ACC112 (cell line): ENCODE measurements at regions not wholly inside any gene's neighbourhood (a gene's known extent, or its start where the extent isn't known, plus 50 kb on each side); places are given as distances from the start of the nearest gene placed in this dataset.
A peak's percentile ranks its signal among the peaks of the same experiment; 100 is the strongest.

Source experiments
- H2AFZ ChIP-seq: fragments of 200-600 bp; sonication (generic); one replicate; pipeline ENCODE4 v1.6.0; 2017; ENCODE audit warnings: antibody characterized with exemption, low read length; ENCODE audit not compliant: unreplicated experiment
- H3K27ac ChIP-seq: fragments of 200-600 bp; sonication (generic); 2 replicates; pipeline ENCODE4 v1.5.1; 2014; ENCODE audit warnings: low read depth, mild to moderate bottlenecking, antibody characterized with exemption, low read length, moderate library complexity
- H3K27me3 ChIP-seq: fragments of 200-600 bp; sonication (generic); 2 replicates; pipeline ENCODE4 v1.6.1; 2014; ENCODE audit warnings: mild to moderate bottlenecking, antibody characterized with exemption, low read length, moderate library complexity, mixed read lengths; ENCODE audit not compliant: insufficient read depth
- H3K36me3 ChIP-seq: fragments of 200-600 bp; sonication (generic); 2 replicates; pipeline ENCODE4 v1.6.1; 2016; ENCODE audit warnings: mild to moderate bottlenecking, antibody characterized with exemption, low read length, moderate library complexity, mixed read lengths; ENCODE audit not compliant: insufficient read depth
- H3K4me1 ChIP-seq: fragments of 200-600 bp; sonication (generic); one replicate; pipeline ENCODE4 v1.6.1; 2016; ENCODE audit warnings: low read length, mixed read lengths; ENCODE audit not compliant: insufficient read depth, unreplicated experiment, control insufficient read depth
- H3K4me3 ChIP-seq: fragments of 200-600 bp; sonication (generic); 2 replicates; pipeline ENCODE4 v1.5.1; 2014; ENCODE audit warnings: mild to moderate bottlenecking, low read depth, low read length
- H3K79me2 ChIP-seq: fragments of 200-600 bp; sonication (generic); one replicate; pipeline ENCODE4 v1.6.0; 2016; ENCODE audit warnings: low read length; ENCODE audit not compliant: control insufficient read depth, unreplicated experiment, insufficient read depth

- Histone ChIP-seq H3K36me3 (no peaks in the 10 kb centered on the region), H3K79me2 (no peaks in the 10 kb centered on the region), H3K27me3 (no peaks in the 10 kb centered on the region), H2AFZ (no peak overlapping the region), H3K4me3 (no peak overlapping the region), H3K4me1 (no peaks in the 10 kb centered on the region), H3K27ac (no peak overlapping the region)
Observed at GRCh38 chr4:60745800-60746571, 454.1 kb upstream of the ADGRL3 start.

GRCh38 chr4:60750962-60751361 is 449.2 kb upstream of the ADGRL3 start:
- Histone ChIP-seq H3K36me3 (no peaks in the 10 kb centered on the region), H2AFZ (no peak overlapping the region), H3K4me3 (no peak overlapping the region), H3K27me3 (no peaks in the 10 kb centered on the region), H3K27ac (no peak overlapping the region), H3K79me2 (no peaks in the 10 kb centered on the region), H3K4me1 (no peaks in the 10 kb centered on the region)

DNA sequence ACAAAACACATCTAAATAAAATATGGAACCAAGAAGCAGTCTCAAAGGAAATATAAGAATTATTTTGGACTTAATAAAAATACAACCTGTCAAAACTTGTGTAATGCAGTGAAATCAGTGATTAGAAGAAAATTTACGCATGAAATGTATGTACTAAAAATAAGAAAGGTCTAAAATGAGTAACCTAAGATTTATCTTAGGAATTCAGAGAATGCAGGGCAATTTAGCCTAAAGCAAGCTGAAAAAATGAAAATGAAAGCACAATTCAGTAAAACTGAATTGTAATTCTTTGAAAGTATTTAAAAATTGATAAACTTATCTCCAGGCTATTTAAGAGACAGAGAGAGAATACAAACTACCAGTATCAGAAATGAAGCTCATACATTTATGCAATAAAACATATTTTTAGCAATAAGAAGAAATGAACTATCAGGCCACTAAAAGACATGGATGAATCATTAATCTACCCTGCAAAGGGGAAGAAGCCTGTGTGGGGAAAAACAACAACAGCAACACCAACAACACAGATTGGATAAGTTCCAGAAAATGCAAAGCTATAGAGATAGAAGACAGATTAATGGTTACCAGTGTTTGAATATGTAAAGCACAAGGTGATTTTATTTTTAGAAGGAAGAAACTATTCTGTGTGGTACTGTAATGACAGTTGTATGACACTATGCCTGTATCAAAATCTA is 442.0 kb upstream of the ADGRL3 start:
- peak overlapping the region; percentile 66 for H3K4me3 ChIP-seq
- H3K27ac ChIP-seq, result peak overlapping the region; percentile 74

DNA sequence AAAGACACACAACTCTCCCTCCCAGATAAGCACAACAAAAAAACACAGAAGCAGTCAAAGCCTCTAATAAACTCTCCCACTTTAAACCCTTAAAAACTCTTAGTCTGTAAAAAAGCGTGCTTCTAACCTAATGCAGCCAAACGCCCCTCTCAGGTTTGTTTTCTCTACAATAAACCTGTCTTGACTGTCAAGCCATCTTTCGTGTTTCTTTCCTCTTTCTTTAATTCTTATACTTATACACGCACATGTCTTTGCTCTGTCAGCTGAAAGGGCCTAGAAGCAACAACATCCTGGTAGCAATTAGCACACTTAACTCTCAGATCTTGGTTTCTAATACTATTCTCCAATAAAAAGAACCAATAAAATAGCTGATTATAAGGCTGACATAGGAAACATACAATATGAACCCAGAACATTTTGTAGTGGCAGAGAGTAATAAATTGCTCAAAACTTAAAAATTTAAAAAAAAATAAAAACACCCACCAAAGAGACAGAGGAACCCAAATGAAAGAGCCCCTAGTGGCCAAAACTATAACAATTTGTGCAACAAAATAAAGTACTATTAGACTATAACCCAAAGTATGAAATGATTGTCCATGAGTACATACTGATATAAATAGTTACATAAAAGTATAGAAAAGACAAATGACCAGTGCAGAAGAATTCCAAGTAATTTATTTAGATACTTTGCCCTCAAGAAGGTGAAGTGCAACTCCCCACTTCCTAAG is 440.4 kb upstream of the ADGRL3 start:
- Histone ChIP-seq H3K36me3 (no peaks in the 10 kb centered on the region), H3K4me3 (no peak overlapping the region), H3K27me3 (no peaks in the 10 kb centered on the region), H3K4me1 (peaks cover 6% of the 10 kb centered on the region), H2AFZ (no peak overlapping the region), H3K27ac (no peak overlapping the region), H3K79me2 (no peaks in the 10 kb centered on the region)

More for the DNA sequence above, 442.0 kb upstream of the ADGRL3 start:
- H3K27me3 ChIP-seq, result no peaks in the 10 kb centered on the region
- peaks cover 6% of the 10 kb centered on the region for H3K4me1 ChIP-seq
- no peaks in the 10 kb centered on the region for H3K79me2 ChIP-seq
- H3K36me3 ChIP-seq, result no peaks in the 10 kb centered on the region
- H2AFZ ChIP-seq, result peak overlapping the region; percentile 55

DNA sequence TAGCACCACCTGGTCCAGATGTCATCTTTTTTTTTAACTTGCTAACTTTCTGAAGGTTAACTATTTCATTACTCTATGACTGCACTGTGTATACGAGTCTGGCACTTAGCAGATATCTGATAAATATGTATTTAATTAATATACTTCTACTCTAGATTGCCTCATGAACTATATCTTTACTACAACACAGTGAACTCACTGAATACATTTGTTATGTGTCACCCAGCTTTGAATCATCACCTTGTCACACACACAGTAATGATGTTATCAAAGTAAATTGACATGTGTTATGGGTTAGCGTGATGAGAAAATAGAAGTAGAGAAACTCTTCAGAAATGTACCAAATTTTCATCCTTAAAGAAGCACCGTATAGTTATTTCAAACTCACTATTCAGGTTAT is 419.3 kb upstream of the ADGRL3 start:
- Histone ChIP-seq H3K27me3 (no peaks in the 10 kb centered on the region), H3K4me1 (no peaks in the 10 kb centered on the region), H2AFZ (no peak overlapping the region)

DNA sequence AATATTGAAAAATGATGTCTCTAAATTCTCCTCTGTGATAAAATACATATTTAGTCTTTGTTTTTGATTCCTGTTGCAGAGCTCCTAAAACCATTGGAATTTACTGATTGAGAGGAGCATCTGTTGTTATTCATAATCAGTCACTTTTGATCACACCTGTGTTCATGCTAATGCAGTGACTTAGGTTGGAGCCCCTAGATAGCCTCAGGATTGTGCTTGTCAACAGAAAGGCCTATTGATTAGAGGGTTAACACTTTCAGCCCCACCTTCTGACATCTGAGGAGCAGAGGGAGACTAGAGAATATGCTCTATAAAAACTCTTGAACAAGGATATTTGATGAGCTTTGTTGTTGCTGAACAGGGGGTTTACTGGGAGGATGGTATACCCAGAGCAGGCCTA is 409.5 kb upstream of the ADGRL3 start:
- Histone ChIP-seq H3K4me1 (no peaks in the 10 kb centered on the region), H3K36me3 (no peaks in the 10 kb centered on the region), H3K27ac (no peak overlapping the region), H3K79me2 (no peaks in the 10 kb centered on the region), H2AFZ (no peak overlapping the region), H3K27me3 (no peaks in the 10 kb centered on the region), H3K4me3 (no peak overlapping the region)

More for the DNA sequence above, 419.3 kb upstream of the ADGRL3 start:
- Histone ChIP-seq H3K79me2 (no peaks in the 10 kb centered on the region), H3K36me3 (no peaks in the 10 kb centered on the region), H3K4me3 (no peak overlapping the region), H3K27ac (no peak overlapping the region)

DNA sequence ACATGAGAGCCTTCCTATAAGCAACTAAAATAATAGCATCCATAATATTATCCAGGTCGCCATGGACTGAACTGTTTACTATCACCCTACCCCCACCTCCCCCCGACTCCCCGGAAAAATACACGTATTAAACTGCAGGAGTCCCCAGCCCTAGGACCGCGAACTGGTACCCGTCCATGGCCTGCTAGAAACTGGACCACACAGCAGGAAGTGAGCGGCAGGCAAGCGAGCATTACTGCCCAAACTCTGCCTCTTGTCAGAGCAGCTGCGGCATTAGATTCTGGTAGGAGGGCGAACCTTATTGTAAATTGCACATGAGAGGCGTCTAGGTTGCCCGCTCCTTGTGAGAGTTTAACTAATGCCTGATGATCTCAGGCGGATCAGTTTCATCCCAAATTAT is 405.8 kb upstream of the ADGRL3 start:
- Histone ChIP-seq H3K4me3 (no peak overlapping the region), H3K4me1 (no peaks in the 10 kb centered on the region), H3K36me3 (no peaks in the 10 kb centered on the region), H2AFZ (no peak overlapping the region), H3K27ac (no peak overlapping the region), H3K27me3 (no peaks in the 10 kb centered on the region), H3K79me2 (no peaks in the 10 kb centered on the region)

DNA sequence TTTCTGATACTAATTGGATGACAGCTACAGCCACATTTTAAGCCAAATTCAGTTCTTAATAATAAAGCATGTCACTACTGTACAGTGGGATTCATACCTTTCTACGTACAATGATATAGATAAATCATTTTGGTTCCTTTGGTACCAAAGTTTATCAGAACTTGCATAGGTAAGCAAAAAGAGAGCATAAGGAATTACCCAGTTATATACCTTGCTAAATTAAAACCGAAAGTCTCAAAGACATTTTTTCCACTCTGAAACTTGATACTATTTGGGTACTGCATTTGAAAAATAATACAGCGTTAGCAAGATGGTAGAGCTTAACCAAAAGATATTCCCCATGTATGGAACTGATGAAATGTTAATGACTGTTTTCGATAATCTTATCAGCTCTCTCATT is 400.9 kb upstream of the ADGRL3 start:
- no peak overlapping the region for H2AFZ ChIP-seq

DNA sequence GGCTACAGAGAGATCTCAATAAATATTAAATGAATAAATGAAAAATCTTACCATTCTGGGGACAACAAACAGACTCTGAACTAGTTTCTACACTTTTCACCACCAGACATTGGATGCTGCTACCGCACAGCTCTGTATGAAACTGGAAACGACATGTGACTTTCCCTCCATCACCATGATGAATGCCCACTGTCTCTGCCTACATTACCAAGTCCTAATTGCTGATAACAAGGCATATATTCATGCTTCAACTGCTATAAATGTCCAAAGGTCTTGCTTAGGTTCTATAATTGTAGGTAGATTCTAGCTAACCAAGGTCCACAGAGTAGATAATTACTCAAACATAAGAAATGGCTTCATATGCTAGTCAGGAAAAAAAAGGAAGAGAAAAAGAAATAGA is 399.4 kb upstream of the ADGRL3 start:
- Histone ChIP-seq H3K36me3 (no peaks in the 10 kb centered on the region), H3K4me1 (no peaks in the 10 kb centered on the region), H3K27me3 (no peaks in the 10 kb centered on the region)

More for the DNA sequence above, 400.9 kb upstream of the ADGRL3 start:
- Histone ChIP-seq H3K79me2 (no peaks in the 10 kb centered on the region), H3K36me3 (no peaks in the 10 kb centered on the region), H3K27me3 (no peaks in the 10 kb centered on the region), H3K4me3 (no peak overlapping the region), H3K4me1 (no peaks in the 10 kb centered on the region), H3K27ac (no peak overlapping the region)

GRCh38 chr4:60805500-60806313 is 394.4 kb upstream of the ADGRL3 start:
- Histone ChIP-seq H3K36me3 (no peaks in the 10 kb centered on the region), H3K4me3 (no peak overlapping the region), H3K4me1 (no peaks in the 10 kb centered on the region), H3K79me2 (no peaks in the 10 kb centered on the region), H3K27me3 (no peaks in the 10 kb centered on the region), H2AFZ (no peak overlapping the region), H3K27ac (no peak overlapping the region)

More for the DNA sequence above, 399.4 kb upstream of the ADGRL3 start:
- H3K79me2 ChIP-seq, result no peaks in the 10 kb centered on the region
- no peak overlapping the region for H2AFZ ChIP-seq
- H3K27ac ChIP-seq, result no peak overlapping the region
- no peak overlapping the region for H3K4me3 ChIP-seq
